HFF-Myc (cell line): ENCODE measurements at regions not wholly inside any gene's neighbourhood (a gene's known extent, or its start where the extent isn't known, plus 50 kb on each side); places are given as distances from the start of the nearest gene placed in this dataset.

ENCODE experiments used
- DNase-seq: peaks from one replicate; pipeline ENCODE4 v3.0.0-alpha.2; 2011; ENCODE audit warnings: low read depth; ENCODE audit errors: extremely low read depth
- H3K4me3 ChIP-seq: replicated peaks from 2 replicates; pipeline ENCODE4 v1.5.1; 2011; ENCODE audit warnings: low read depth, mild to moderate bottlenecking, control low read depth, low read length
- CTCF ChIP-seq: IDR thresholded peaks from 2 replicates; pipeline ENCODE4 v1.5.1; 2012; ENCODE audit warnings: mild to moderate bottlenecking, low read depth, low read length, control low read depth; ENCODE audit errors: missing control alignments

- no peak overlapping the region for H3K4me3 ChIP-seq
- DNase-seq = no peak
- TF ChIP-seq CTCF = no peak
Observed at GRCh38 chr20:60791823-60792222, 460.2 kb upstream of the CDH4 start.

GRCh38 chr20:60792941-60793340, 459.1 kb upstream of the CDH4 start:
- no peak for TF ChIP-seq CTCF
- H3K4me3 ChIP-seq = no peak overlapping the region
- DNase-seq = no peak

GRCh38 chr20:60794674-60795073, 457.4 kb upstream of the CDH4 start:
- no peak for DNase-seq
- H3K4me3 ChIP-seq = no peak overlapping the region
- no peak for TF ChIP-seq CTCF

GRCh38 chr20:60795651-60796050, 456.4 kb upstream of the CDH4 start:
- no peak overlapping the region for H3K4me3 ChIP-seq
- DNase-seq = no peak
- no peak for TF ChIP-seq CTCF

GRCh38 chr20:60800185-60800584, 451.9 kb upstream of the CDH4 start:
- H3K4me3 ChIP-seq = no peak overlapping the region
- TF ChIP-seq CTCF = no peak
- DNase-seq = no peak

GRCh38 chr20:60802676-60803075, 449.4 kb upstream of the CDH4 start:
- DNase-seq = no peak
- H3K4me3 ChIP-seq = no peak overlapping the region
- TF ChIP-seq CTCF = no peak

- no peak for TF ChIP-seq CTCF
- H3K4me3 ChIP-seq = no peak overlapping the region
- no peak for DNase-seq
Observed at GRCh38 chr20:60803335-60804055, 448.6 kb upstream of the CDH4 start.
